Cardiac muscle cell (in vitro differentiated cells and primary cell): ENCODE measurements at regions not wholly inside any gene's neighbourhood (a gene's known extent, or its start where the extent isn't known, plus 50 kb on each side); places are given as distances from the start of the nearest gene placed in this dataset.

Experiments used
- DNase-seq, 2 donors: peaks; one replicate each; pipeline versions ENCODE4 v3.0.0 to v3.0.0-alpha.2; 2010 to 2017; ENCODE audit warnings: low read depth in 1 of 2, low spot score in 1 of 2
- H3K27ac ChIP-seq: fragments of 200-600 bp; sonication (generic); 2 replicates; pipeline ENCODE4 v1.5.1; 2016
- H3K27me3 ChIP-seq: fragments of 200-600 bp; sonication (generic); 2 replicates; pipeline ENCODE4 v1.6.0; 2016; ENCODE audit warnings: control low read depth
- H3K36me3 ChIP-seq: fragments of 200-600 bp; sonication (generic); 2 replicates; pipeline ENCODE4 v1.5.1; 2016; ENCODE audit warnings: control low read depth
- H3K4me1 ChIP-seq: fragments of 200-600 bp; sonication (generic); 2 replicates; pipeline ENCODE4 v1.8.1; 2017; ENCODE audit warnings: low read depth, mild to moderate bottlenecking, mixed run types
- H3K4me3 ChIP-seq: fragments of 200-600 bp; sonication (generic); 2 replicates; pipeline ENCODE4 v1.5.1; 2016; ENCODE audit warnings: mild to moderate bottlenecking
- H3K9me3 ChIP-seq: fragments of 200-600 bp; sonication (generic); 2 replicates; pipeline ENCODE4 v1.5.1; 2017; ENCODE audit warnings: low read depth, mild to moderate bottlenecking, control low read depth
- TF ChIP-seq, protein P1 (sequence below): IDR thresholded peaks from 2 replicates; pipeline ENCODE4 v1.5.1; 2012; ENCODE audit warnings: low read depth, mild to moderate bottlenecking, low read length

DNA sequence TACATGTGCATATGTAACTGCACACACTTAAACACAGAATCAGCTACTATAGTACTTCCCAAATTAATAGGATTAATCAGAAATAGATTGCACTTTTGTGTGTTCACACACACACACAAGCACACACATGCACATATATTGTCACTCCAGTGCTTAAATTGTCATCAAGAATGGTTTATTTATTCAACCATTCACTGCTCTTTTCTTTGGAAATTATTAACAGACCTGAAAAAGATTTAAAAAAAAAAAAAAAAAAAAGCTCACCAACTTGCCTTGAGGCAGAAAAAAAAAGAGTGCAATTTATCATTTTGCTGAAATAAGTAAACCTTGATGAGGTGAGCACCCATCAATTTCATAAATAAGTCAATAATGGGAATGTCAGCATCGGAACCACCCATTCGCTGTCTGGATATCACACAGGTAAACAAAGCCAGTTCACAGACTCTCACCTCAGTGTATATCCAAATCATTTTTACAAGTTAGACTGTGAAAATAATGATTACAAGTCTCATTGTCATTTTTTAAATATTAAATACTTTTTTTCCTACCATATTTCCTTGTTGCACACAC, 562.8 kb downstream of the BNC2 start:
- Histone ChIP-seq H3K9me3 (no peaks in the 10 kb centered on the region), H3K27me3 (peaks cover 3% of the 10 kb centered on the region), H3K36me3 (no peaks in the 10 kb centered on the region), H3K4me1 (no peaks in the 10 kb centered on the region), H3K27ac (no peak overlapping the region), H3K4me3 (no peak overlapping the region)
- DNase-seq: no peak
- TF ChIP-seq, protein P1, sequence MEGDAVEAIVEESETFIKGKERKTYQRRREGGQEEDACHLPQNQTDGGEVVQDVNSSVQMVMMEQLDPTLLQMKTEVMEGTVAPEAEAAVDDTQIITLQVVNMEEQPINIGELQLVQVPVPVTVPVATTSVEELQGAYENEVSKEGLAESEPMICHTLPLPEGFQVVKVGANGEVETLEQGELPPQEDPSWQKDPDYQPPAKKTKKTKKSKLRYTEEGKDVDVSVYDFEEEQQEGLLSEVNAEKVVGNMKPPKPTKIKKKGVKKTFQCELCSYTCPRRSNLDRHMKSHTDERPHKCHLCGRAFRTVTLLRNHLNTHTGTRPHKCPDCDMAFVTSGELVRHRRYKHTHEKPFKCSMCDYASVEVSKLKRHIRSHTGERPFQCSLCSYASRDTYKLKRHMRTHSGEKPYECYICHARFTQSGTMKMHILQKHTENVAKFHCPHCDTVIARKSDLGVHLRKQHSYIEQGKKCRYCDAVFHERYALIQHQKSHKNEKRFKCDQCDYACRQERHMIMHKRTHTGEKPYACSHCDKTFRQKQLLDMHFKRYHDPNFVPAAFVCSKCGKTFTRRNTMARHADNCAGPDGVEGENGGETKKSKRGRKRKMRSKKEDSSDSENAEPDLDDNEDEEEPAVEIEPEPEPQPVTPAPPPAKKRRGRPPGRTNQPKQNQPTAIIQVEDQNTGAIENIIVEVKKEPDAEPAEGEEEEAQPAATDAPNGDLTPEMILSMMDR: no peak

DNA sequence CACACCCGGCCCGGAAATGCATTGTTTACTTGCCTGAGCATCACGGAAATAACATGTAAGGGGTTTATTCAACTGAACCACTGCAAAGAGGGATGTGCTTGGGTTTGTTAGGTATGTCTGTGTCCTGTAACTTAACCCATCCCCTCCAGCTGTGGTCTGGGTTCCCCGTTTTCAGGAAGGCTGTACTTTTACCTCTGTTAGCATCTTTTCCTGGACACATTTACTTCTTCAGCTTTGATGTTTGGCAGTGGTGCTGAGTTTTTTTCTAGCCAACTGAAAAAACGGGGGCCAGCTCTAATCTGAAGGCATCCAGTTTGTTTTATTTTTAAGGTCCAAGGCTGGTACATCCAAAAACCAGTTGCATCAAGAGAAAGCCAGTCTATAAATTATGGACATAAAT, 561.8 kb downstream of the BNC2 start:
- no peaks in the 10 kb centered on the region for H3K4me1 ChIP-seq
- no peak for DNase-seq
- TF ChIP-seq, protein P1: no peak
- no peaks in the 10 kb centered on the region for H3K36me3 ChIP-seq
- H3K27ac ChIP-seq: no peak overlapping the region
- H3K4me3 ChIP-seq: no peak overlapping the region
- H3K9me3 ChIP-seq: no peaks in the 10 kb centered on the region
- peaks cover 3% of the 10 kb centered on the region for H3K27me3 ChIP-seq

DNA sequence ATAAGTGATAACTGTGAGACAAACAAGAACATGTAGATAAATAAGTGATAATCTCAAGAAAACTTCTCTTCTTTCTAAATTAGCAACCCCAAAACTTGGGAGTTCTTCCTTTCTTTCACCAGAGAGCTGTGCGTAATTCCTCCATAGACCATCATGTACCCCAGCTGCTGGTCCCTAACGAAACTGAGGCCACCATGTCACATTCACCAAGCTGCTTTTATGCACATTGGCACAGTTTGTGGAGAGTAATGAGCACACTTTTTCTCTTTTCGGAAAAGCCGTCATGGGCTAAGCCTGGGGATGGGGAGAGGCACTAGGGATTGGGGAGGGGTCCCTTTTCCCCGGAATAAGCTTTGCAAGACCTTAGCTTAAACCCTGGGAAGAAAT, 561.4 kb downstream of the BNC2 start:
- TF ChIP-seq, protein P1: no peak
- Histone ChIP-seq H3K4me1 (no peaks in the 10 kb centered on the region), H3K9me3 (no peaks in the 10 kb centered on the region), H3K36me3 (no peaks in the 10 kb centered on the region), H3K4me3 (no peak overlapping the region), H3K27ac (no peak overlapping the region), H3K27me3 (peaks cover 3% of the 10 kb centered on the region)
- DNase-seq: no peak

DNA sequence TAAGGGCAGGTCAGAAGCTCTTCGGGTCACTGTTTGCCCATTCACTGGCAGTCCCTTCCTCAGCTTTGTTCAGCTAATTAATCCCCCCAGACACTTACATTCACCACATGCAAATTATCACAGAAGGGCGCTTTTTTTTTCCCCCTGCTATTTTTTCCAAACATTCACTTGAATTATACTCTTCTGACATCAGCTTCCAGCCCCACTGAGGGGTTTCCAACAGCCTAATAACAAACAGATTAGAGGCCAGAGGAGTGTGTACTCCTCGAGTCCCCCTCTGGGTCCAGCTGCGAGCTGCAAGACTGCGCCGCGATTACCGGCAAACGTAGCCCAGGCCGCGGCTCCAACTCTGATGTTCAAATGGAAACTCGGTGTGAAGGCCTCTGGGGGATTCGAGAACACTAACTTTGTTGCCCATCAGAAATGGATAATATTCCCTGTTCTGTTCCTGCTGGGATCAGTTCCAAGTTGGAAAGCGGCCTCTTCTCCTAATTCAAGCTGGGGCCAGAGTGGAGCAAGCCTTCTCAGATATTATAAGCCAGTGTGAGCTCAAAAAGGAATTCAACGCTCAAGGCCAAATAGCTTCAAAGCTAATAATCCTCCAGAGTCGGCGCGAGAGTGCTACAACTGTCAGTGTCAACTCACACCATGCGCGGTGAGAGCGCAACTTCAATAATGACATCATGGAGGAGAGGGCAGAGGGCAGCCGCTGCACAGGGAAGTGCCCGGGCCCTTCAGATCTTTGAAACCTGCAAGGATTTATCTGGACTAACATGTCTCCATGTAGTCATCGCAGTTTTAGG, 560.8 kb downstream of the BNC2 start:
- Histone ChIP-seq H3K27me3 (peaks cover 3% of the 10 kb centered on the region), H3K27ac (no peak overlapping the region), H3K36me3 (no peaks in the 10 kb centered on the region), H3K4me1 (no peaks in the 10 kb centered on the region), H3K4me3 (no peak overlapping the region), H3K9me3 (no peaks in the 10 kb centered on the region)
- TF ChIP-seq, protein P1: peak; percentile 4
- DNase-seq: peak in 1 of 2 donors; percentile 67

DNA sequence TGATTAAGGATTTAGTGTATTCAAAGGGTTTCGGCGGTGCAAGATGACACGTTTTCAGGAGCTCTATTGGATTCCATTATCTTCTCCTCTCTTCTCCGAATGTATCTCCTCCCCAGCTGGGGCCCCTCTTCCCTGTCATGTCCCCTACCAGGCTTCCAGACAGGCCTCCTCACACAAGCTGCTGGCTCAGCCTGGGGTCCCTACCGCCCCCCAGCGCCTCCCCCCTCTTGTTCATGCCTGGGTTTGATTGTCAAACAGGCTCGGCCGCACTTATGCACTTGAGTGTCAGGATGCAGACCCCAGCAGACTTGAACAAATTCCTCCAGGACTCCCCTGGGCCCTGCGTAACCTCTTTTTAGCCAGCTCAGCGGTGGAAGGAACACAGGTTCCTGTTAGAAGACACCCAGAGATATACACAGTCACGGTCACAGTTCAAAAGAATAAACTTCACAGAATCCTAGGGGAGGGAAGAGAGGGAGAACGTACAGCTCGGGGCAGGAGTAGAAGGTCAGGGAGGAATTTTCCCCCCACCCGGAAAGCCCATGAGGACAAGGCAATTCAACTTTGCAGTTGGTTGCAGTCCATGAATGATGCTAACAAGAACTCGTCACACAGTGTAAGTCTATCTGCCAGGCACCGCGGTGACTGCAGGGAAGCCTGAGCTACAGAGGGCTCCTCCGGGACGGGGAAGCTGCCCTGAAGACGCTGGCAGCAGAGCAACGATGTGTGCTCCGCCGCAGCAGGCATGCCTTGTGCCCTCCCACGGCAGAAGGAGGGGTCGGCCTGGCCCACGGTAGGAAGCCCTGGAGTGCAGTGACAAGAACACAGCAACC, 560.0 kb downstream of the BNC2 start:
- no peak overlapping the region for H3K27ac ChIP-seq
- TF ChIP-seq, protein P1: no peak
- peaks cover under 1% of the 10 kb centered on the region for H3K27me3 ChIP-seq

More for the DNA sequence above, 560.0 kb downstream of the BNC2 start:
- Histone ChIP-seq H3K36me3 (no peaks in the 10 kb centered on the region), H3K4me3 (no peak overlapping the region), H3K4me1 (no peaks in the 10 kb centered on the region), H3K9me3 (no peaks in the 10 kb centered on the region)
- no peak for DNase-seq
